ENCODE measurements at regions not wholly inside any gene's neighbourhood (a gene's known extent, or its start where the extent isn't known, plus 50 kb on each side); places are given as distances from the start of the nearest gene placed in this dataset.

DNA sequence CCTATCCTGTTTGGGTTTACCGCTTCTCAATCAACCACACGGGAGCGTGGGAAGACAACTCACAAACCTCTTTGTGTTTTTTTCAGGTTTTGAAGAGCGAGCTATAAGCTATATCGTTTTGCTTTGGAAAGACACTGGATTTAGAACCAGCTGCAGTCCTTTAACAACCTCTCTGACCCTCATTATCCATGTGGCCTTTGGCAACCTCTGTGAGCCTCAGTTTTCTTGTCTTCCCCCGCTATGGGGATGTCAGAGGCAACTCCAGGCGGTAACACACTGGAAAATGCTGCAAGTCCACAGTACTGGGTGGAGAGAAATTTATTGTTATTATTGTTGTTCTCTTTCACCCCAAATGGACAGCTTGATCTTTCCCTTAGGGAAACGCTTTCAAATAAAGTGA, 100.0 kb downstream of the ETS2 start:
- Histone ChIP-seq H3K27me3 (no peaks in the 10 kb centered on the region), H3K27ac (peak overlapping the region in 3 of 10 donors; percentile 60 to 92 (median 88)), H3K9me3 (peaks cover 0 to 9% (median 0%) of the 10 kb centered on the region in 11 donors), H3K36me3 (no peaks in the 10 kb centered on the region), H3K4me3 (no peak overlapping the region), H3K4me1 (peaks cover 23 to 60% (median 43%) of the 10 kb centered on the region in 9 donors)
- intact Hi-C loops (cut with DNase I) = loop anchor here in 7 of 10 donors (2.0 to 10.0 kb wide), 8 partner anchors 51 to 179 kb away; partner anchors contain the start of gene ETS2 (in 4 of the 7)
- no peak for DNase-seq
- TF ChIP-seq, protein P1, sequence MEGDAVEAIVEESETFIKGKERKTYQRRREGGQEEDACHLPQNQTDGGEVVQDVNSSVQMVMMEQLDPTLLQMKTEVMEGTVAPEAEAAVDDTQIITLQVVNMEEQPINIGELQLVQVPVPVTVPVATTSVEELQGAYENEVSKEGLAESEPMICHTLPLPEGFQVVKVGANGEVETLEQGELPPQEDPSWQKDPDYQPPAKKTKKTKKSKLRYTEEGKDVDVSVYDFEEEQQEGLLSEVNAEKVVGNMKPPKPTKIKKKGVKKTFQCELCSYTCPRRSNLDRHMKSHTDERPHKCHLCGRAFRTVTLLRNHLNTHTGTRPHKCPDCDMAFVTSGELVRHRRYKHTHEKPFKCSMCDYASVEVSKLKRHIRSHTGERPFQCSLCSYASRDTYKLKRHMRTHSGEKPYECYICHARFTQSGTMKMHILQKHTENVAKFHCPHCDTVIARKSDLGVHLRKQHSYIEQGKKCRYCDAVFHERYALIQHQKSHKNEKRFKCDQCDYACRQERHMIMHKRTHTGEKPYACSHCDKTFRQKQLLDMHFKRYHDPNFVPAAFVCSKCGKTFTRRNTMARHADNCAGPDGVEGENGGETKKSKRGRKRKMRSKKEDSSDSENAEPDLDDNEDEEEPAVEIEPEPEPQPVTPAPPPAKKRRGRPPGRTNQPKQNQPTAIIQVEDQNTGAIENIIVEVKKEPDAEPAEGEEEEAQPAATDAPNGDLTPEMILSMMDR (IDR thresholded peaks at IDR 0.05) = no peak
- ATAC-seq = no peak
- WGBS, 2 donors = 80 to 81% methylated on average over 8 of the region's 8 CpGs

DNA sequence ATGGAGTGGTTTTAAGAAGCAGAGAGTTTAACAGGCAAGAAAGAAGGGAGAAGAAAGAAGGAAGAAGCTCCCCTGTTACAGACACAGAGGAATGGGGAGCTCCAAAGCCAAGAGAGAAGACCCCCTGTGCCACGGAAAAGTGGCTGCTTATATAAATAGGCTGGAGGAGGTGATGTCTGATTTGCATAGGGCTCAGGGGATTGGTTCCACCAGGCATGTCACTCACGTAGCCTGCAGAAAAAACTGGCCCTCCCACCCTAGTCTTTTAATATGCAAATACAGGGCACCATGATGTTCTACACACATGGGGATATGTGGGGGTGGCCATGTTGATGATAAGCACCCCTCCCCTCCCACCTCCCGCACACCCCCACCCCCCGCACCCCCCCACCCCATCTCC, 99.6 kb downstream of the ETS2 start:
- peaks cover 21 to 56% (median 38%) of the 10 kb centered on the region in 9 donors for H3K4me1 ChIP-seq
- H3K27ac ChIP-seq = peak overlapping the region in 2 of 10 donors; percentile 71 to 82
- intact Hi-C loops (cut with DNase I) = loop anchor here in 6 of 10 donors (5.0 to 10.0 kb wide), 5 partner anchors 51 to 179 kb away; partner anchors contain the start of gene ETS2 (in 3 of the 6)
- ATAC-seq = no peak
- 94 to 97% methylated on average over 4 of the region's 4 CpGs for WGBS, 2 donors
- TF ChIP-seq, protein P1 (IDR thresholded peaks at IDR 0.05) = no peak
- H3K9me3 ChIP-seq = peaks cover 0 to 9% (median 0%) of the 10 kb centered on the region in 11 donors
- H3K36me3 ChIP-seq = no peaks in the 10 kb centered on the region
- H3K4me3 ChIP-seq = no peak overlapping the region
- DNase-seq = no peak
- no peaks in the 10 kb centered on the region for H3K27me3 ChIP-seq

DNA sequence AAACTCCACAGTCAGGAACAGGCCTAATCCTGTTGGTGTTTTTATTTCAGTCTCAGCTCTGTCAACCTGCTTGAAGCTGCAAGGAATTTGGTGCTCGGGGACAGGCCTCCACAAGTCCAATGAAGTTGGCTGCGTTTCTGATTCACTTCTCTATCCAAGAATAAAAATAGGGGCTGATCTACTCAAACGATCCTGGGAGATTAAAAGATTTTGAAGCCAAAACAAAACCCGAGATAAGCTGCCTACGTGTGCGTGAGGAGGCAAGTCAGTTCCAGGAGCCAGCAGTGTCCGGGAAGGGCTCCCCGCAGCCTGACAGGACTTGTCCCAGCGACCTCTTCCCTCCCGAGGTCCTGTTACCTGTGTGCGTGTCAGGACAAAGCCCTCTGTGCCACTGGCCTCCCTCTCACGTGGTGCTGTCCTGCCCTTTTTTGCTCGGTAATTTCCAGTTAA, 98.0 kb downstream of the ETS2 start:
- Histone ChIP-seq H3K4me1 (peaks cover 15 to 40% (median 26%) of the 10 kb centered on the region in 9 donors), H3K36me3 (no peaks in the 10 kb centered on the region), H3K27ac (peak overlapping the region; percentile 15 to 84 (median 72)), H3K27me3 (no peaks in the 10 kb centered on the region), H3K4me3 (no peak overlapping the region), H3K9me3 (peaks cover 0 to 14% (median 0%) of the 10 kb centered on the region in 11 donors)
- WGBS, 2 donors = 38 to 50% methylated on average over 13 of the region's 13 CpGs
- DNase-seq (no peak), ATAC-seq (peak in 4 of 8 donors; percentile 13 to 75 (median 34))
- TF ChIP-seq, protein P1 (IDR thresholded peaks at IDR 0.05) = no peak
- intact Hi-C loops (cut with DNase I) = loop anchor here in 4 of 10 donors (5.0 to 10.0 kb wide), 4 partner anchors 49 to 184 kb away; no protein-coding TSS in a partner anchor

DNA sequence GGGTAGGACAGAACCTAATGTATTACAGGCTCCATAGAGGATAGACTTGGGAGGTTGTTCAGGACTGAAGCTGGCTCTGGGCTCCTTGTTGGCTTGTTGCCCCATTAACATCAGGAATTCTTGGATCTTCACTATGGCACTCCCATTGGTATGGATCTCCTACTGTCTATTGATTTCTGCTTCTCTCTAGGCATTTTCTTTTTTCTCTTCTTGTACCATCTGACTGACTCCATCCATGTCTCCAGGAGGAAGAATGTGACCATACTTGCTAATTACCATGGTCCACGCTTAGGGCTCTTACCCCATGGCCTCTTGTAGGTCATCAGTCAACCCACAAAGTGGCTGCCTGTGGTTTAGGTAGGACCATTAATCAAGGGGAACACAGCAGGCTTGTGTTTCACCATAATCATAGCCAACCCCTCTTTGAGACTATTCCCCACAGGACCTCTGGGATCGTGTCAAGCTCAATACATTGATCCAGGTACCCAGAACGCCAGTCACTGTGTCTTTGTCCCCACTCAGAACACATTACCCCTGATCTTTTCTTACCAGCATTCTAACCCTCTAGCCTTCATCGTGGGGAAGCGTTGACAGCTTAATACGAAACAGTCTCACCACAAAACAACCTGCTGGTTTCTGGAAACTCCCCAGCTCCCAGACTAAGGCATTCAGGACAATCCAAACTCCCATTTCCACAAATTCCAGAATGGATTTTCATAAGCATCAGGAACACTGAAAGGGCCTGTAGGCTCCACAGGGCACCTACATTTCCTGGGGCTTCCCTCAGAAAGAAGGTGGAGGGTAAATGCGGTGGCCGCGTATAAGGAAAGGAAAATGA, 97.1 kb downstream of the ETS2 start:
- intact Hi-C loops (cut with DNase I) = loop anchor here in 4 of 10 donors (5.0 to 10.0 kb wide), 4 partner anchors 48 to 184 kb away; no protein-coding TSS in a partner anchor
- Histone ChIP-seq H3K36me3 (no peaks in the 10 kb centered on the region), H3K9me3 (peaks cover 0 to 14% (median 0%) of the 10 kb centered on the region in 11 donors), H3K27ac (peak overlapping the region; percentile 15 to 84 (median 72)), H3K27me3 (no peaks in the 10 kb centered on the region), H3K4me1 (peaks cover 12 to 37% (median 24%) of the 10 kb centered on the region in 9 donors), H3K4me3 (no peak overlapping the region)
- TF ChIP-seq, protein P1 (IDR thresholded peaks at IDR 0.05) = no peak
- no peak for DNase-seq
- no peak for ATAC-seq
- WGBS, 2 donors = 72 to 73% methylated on average over 9 of the region's 9 CpGs
